GM19239 (cell line): ENCODE measurements at regions not wholly inside any gene's neighbourhood (a gene's known extent, or its start where the extent isn't known, plus 50 kb on each side); places are given as distances from the start of the nearest gene placed in this dataset.
"Not testable (repeated sequence)": the region's sequence is repeated elsewhere in the genome, so short reads cannot be mapped to it uniquely, and the experiment has no call there.

Experiments
- DNase-seq: peaks from one replicate; pipeline ENCODE4 v3.0.0; 2011; ENCODE audit warnings: low spot score; ENCODE audit not compliant: insufficient read length
- FAIRE-seq: peaks from 2 replicates; lab custom pipeline; 2011; peaks lifted over from hg19 to GRCh38; lab: Jason Lieb, UNC

DNA sequence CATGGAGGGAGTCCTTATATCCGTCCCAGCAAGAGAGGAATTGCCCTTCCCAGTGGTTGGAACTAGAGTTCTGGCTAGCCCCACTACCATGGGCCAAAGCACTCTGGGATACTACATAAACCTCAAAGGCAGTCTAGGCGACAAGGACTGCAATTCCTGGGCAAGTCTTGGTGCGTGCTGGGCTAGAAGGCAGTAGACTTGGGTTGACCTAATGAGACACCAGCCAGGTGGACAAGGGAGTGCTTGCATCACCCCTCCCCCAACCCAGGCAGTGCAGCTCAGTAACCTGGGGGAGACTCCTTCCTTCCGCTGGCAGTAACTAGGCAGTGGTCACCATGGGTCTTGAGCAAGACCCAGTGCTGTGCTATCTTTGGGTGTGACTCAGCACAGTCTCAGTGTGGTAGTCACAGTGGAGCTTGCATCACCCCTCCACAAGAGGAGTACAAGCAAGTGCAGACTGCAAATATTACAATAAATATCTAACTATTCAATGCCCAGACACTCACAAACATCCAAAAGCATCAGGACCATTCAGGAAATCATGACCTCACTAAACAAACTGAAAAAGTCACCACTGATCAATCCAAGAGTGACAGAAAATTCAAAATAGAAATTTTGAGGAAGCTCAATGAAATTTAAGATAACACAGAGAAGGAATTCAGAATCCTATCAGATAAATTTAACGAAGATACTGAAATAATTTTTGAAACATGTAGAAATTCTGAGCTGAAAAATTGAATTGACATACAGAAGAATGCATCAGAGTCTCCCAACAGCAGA lies 84.7 kb upstream of the LYPLAL1 start:
- peak; percentile 2 for DNase-seq
- FAIRE-seq, result peak; percentile 88

DNA sequence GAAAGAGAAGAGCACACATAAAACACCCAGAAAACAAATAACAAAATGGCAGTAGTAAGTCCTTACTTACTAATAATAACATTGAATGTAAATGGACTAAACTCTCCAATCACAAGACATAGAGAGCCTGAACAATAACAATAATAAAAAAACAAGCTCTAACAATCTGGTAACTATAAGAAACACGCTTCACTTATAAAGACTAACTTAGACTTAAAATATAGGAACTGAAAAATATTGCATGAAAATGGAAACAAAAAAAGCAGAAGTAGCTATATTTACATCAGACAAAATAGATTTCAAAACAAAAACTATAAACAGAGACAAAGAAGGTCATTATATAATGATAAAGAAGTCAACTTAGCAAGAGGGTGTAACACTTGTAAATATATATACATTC lies 83.1 kb upstream of the LYPLAL1 start:
- no peak for DNase-seq
- peak; percentile 84 for FAIRE-seq

DNA sequence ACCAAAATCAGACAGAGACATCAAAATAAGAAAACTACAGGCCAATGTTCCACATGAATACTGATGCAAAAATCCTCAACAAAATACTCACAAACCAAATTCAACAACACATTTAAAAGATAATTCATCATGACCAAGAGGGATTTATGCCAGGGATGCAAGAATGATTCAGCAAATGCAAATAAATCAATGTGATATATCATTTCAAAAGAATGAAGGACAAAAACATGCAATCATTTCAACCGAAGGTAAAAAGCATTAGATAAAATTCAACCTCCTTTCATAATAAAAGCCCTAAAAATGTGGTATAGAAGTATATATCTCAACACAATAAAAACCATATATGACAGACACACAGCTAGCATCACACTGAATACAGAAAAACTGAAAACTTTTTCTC lies 81.5 kb upstream of the LYPLAL1 start:
- DNase-seq, result no peak
- FAIRE-seq, result no peak

DNA sequence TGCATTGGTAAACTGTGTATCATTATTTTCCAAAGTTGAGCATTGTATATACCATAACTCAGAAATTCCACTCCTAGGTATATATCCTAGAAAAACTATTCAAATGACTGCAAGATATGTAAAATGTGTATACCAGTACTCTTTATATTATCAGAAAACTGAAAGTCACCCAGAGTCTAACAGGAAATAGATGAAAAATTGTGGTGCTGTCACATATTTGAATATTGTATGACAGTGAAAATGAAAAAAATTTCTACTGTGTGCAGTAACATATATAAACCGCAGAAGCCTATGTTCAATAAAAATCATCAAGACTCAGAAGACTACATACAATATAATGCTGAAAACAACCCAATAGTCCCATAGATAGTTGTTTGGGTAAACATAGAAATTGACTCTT lies 74.4 kb upstream of the LYPLAL1 start:
- no peak for DNase-seq
- FAIRE-seq, result no peak

DNA sequence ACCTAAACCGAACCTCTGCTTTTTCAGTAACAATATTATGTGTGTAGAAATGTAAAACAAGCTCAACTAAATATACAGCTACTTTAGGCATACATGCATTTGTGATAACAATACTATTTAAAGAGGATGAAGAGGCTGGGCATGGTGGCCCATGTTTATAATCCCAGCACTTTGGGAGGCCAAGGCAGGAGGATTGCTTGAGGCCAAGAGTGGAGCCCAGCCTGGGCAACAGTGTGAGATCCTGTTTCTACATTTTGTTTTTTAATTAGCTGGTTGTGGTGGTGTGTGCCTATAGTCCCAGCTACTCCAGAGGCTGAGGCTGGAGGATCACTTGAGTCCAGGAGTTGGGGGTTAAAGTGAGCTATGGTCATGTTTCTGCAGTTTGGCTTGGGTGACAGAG lies 73.6 kb upstream of the LYPLAL1 start:
- DNase-seq (no peak), FAIRE-seq (no peak)

DNA sequence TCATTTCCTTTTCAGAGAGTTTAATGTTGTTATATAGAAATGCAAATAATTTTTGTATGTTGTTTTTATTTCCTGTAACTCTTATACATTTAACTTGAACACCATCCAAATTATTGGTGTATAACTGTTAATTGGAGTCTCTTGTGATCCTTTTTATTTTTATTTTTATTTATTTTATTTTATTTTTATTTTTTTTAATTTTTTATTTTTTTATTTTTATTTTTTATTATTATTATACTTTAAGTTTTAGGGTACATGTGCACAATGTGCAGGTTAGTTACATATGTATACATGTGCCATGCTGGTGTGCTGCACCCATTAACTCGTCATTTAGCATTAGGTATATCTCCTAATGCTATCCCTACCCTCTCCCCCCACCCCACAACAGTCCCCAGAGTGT lies 71.2 kb upstream of the LYPLAL1 start:
- FAIRE-seq, DNase-seq: not testable (repeated sequence)

DNA sequence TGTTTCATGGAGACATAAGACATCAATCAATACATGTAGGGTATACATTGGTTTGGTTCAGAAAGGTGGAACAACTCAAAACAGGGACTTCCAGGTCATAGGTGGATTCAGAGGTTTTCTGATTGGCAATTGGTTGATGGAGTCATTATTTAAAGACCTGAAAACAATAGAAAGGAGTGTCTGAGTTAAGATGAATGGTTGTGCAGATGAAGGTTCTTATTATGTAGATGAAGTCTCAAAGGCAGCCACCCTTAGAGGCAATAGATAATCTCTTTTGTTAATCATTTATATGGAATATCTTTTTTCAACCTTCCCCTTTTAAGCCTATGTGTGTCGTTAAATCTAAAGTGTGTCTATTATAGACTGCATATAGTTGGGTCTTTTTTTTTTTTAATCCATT lies 67.8 kb upstream of the LYPLAL1 start:
- DNase-seq (no peak), FAIRE-seq (no peak)

DNA sequence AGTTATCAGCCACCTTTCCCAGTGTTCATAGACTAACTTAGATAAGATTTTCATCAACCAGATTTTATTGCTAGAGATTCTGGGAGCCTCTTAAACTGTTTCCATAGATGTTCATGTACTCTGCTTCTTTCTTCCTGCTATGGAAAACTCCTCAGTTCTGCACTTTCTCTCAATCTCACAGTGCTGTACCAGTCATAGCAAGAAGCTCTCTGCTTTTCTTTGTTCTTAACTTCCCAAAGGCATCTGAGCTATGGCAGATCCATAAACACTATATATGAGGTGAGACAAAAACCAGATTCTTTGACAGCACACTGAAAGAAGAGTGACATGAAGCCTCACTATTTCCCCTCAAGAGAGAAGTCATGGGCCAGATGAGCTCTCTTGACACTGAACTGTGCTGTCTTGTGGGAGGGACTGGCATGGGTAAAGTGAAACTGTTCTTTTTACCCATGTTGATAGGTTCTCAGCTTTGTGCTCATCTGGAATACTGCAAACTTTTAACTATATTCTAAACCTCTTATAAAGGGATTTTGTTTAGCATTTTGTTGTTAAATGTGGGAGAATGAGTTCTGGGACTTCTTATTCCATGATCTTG lies 64.2 kb upstream of the LYPLAL1 start:
- FAIRE-seq (no peak), DNase-seq (no peak)

DNA sequence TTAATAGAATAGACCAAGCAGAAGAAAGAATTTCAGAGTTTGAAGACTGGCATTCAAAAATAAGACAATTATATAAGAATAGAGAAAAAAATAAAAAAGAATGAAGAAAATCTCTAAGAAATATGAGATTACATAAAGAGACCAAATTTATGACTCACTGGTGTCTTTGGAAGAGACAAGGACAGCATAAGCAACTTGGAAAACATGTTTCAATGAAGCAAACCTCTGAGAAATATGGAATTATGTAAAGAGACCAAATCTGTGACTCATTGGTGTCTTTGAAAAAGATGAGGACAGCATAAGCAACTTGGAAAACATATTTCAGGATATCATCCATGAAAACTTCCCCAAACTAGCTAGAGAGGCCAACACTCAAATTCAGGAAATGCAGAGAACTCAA lies 60.4 kb upstream of the LYPLAL1 start:
- FAIRE-seq (no peak), DNase-seq (no peak)

DNA sequence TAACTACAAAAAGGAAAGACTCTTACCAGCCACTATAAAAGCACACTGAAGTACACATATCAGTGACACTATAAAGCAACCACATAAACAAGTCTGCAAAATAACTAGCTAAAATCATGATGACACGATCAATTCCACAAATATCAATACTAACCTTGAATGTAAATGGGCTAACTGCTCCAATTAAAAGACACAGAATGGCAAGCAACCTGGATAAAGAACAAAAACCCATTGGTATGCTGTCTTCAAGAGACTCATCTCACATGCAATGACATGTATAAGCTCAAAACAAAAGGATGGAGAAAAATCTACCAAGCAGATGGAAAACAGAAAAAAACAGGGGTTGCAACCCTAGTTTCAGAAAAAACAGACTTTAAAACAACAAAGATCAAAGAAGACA lies 59.7 kb upstream of the LYPLAL1 start:
- FAIRE-seq (no peak), DNase-seq (no peak)

DNA sequence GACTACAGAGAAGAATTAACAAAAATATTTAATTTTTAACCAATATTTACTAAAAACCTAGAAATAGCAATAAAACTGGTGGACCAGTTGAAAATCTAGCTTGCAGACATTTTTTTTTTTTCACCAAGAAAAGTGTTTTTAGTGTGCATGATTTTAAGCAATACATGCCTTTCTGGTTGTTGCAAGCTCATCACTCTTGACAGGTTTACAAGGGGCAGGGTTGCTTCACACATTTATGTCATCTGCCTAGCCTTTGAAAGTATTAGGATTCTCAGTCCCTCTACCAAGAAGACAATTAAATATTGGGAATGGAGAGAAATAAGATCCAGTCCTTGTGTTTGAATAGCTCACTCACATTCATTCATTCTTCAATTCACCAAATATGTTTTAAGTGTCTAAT lies 53.8 kb upstream of the LYPLAL1 start:
- FAIRE-seq (no peak), DNase-seq (no peak)

DNA sequence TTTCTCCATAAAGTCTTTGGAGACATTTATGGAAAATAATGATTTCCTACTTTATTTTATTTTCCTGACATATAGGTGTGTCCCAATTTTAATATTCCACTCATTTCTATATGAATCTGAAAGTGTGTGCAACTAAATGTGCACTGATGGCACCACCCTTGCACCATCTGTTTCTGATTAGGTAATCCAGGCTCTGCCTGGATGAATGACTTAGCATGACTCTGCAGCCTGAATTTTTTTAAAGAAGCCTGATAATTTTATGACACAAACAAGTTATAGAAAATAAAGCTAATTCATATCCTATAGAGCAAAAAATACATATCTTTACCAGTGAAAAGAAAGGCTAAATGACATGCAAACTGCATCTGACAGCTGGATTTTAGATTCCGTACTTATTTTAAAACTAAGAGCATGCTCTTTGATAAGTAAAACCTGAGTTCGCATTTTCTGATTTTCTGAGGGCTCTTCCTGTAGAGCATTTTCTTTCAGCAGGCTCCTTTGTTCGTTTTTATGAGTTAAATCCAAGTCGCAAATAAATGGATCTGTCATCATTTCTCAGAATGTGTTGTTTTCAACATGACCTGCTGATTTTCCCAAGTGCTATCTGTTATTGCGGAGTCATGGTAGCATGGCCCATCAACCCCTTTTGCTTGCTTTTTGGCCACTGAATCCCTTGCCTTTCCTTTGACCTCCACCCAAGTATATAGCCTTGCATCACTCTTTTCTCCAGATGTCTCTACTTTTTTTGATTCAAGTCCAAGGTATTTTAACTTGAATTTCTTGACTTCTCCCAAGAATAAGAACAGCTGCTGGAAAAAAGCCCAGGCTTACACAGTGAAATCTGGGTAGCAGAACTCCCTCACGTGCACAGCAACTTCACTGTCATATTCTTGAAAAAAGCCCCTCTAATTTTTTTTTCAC lies 52.8 kb upstream of the LYPLAL1 start:
- DNase-seq, result no peak
- FAIRE-seq, result no peak

DNA sequence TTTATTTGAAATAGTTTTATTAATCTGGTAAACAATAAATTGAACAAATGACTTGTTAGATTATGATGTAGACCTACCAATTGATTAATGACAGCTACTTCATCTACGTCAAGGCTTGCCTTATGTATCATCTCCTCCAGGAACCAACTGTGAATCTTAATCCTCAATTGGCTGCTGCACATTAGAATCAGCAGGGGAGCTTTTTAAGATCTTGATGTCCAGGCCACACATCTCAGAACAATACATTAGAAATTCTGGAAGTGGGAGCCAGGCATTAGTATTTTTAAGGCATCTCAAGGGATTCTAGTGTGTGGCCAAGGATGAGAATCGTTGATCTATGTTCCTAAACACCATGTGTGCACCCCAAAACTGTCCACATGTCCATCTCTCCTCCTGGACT lies 52.0 kb upstream of the LYPLAL1 start:
- DNase-seq (no peak), FAIRE-seq (no peak)

DNA sequence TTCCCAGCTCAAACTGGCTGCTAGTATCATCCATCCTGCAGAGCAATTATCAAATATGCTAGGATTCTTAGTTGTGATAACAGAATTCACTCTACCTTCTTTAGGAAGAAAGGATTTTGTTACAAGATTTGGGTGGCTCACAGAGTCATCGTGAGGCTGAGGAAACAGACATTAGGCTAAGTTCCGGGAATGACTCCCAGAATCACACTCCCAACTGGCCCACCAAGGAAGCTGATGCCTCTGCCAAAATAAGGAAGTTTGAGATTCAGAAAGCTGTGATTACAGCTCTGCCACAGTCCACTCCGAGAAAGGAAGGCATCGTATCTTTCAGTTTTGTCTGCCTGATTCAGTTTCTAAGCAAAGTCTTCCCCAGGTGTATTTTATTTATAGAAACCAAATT lies 50.6 kb upstream of the LYPLAL1 start:
- no peak for FAIRE-seq
- DNase-seq, result no peak
